MM.1S (cell line): ENCODE measurements at regions not wholly inside any gene's neighbourhood (a gene's known extent, or its start where the extent isn't known, plus 50 kb on each side); places are given as distances from the start of the nearest gene placed in this dataset.

Source experiments
- CTCF ChIP-seq: fragments of 300-600 bp; sonication (generic); IDR thresholded peaks from 2 replicates; pipeline ENCODE4 v1.5.1; 2016; ENCODE audit warnings: antibody characterized with exemption, low read length, mixed read lengths
- EZH2 ChIP-seq: fragments of 300-600 bp; sonication (generic); optimal IDR thresholded peaks from 2 replicates; pipeline ENCODE3; 2017; ENCODE audit warnings: low read depth, mild to moderate bottlenecking, antibody characterized with exemption, low read length, mixed read lengths
- EZH2phosphoT487 ChIP-seq: fragments of 300-600 bp; sonication (generic); IDR thresholded peaks from 2 replicates; pipeline ENCODE4 v1.6.1; 2018; ENCODE audit warnings: antibody characterized with exemption, low read length

- no peak for TF ChIP-seq CTCF
- no peak for TF ChIP-seq EZH2
- no peak for TF ChIP-seq EZH2phosphoT487
These were observed 121.6 kb upstream of the PPP1R26 start for GRCh38 chr9:135357863-135358551.
